ENCODE measurements at regions not wholly inside any gene's neighbourhood (a gene's known extent, or its start where the extent isn't known, plus 50 kb on each side); places are given as distances from the start of the nearest gene placed in this dataset.

- Mint-ChIP-seq H3K36me3 (ENCODE audit: insufficient read depth) (no peaks in the 10 kb centered on the region), H3K4me3 (ENCODE audit: low read depth) (no peak overlapping the region), H3K27me3 (peaks cover 9% of the 10 kb centered on the region), H3K27ac (no peak overlapping the region), H3K4me1 (ENCODE audit: low read depth) (no peaks in the 10 kb centered on the region), H3K9me3 (ENCODE audit: low read depth) (peaks cover 8% of the 10 kb centered on the region)
- TF ChIP-seq, protein P1, sequence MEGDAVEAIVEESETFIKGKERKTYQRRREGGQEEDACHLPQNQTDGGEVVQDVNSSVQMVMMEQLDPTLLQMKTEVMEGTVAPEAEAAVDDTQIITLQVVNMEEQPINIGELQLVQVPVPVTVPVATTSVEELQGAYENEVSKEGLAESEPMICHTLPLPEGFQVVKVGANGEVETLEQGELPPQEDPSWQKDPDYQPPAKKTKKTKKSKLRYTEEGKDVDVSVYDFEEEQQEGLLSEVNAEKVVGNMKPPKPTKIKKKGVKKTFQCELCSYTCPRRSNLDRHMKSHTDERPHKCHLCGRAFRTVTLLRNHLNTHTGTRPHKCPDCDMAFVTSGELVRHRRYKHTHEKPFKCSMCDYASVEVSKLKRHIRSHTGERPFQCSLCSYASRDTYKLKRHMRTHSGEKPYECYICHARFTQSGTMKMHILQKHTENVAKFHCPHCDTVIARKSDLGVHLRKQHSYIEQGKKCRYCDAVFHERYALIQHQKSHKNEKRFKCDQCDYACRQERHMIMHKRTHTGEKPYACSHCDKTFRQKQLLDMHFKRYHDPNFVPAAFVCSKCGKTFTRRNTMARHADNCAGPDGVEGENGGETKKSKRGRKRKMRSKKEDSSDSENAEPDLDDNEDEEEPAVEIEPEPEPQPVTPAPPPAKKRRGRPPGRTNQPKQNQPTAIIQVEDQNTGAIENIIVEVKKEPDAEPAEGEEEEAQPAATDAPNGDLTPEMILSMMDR (IDR thresholded peaks at IDR 0.05; ENCODE audit: unreplicated experiment), result no peak
- DNase-seq (ENCODE audit: low spot score, unreplicated experiment), result no peak
Observed at GRCh38 chr10:44301781-44302355, 83.0 kb downstream of the CXCL12 start.

GRCh38 chr10:44300666-44301649, 83.9 kb downstream of the CXCL12 start:
- H3K36me3 Mint-ChIP-seq (ENCODE audit: insufficient read depth), result no peaks in the 10 kb centered on the region
- no peak overlapping the region for H3K4me3 Mint-ChIP-seq (ENCODE audit: low read depth)

DNA sequence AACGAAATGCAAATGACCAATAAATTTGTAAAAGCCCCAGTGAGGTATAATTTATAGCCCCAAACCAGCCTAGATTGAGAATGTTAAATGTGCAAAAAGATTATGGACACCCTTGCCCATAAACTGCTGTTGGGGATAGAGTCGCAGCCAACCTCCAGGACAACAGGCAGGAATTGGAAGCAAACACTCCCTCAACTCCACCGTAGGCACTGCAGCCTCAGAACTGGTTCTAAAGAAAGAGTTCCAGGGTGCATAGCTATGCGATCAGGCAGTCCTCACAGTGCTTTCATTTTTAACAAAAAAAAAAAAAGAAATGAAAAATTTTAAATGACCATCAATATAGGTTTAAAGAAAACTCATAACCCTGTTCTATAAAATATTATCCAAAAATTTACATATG, 86.2 kb downstream of the CXCL12 start:
- peaks cover 11% of the 10 kb centered on the region for H3K27me3 Mint-ChIP-seq
- H3K36me3 Mint-ChIP-seq (ENCODE audit: insufficient read depth), result no peaks in the 10 kb centered on the region
- no peak for DNase-seq (ENCODE audit: low spot score, unreplicated experiment)
- no peaks in the 10 kb centered on the region for H3K4me1 Mint-ChIP-seq (ENCODE audit: low read depth)
- no peaks in the 10 kb centered on the region for H3K9me3 Mint-ChIP-seq (ENCODE audit: low read depth)
- no peak overlapping the region for H3K27ac Mint-ChIP-seq
- no peak overlapping the region for H3K4me3 Mint-ChIP-seq (ENCODE audit: low read depth)
- TF ChIP-seq, protein P1 (IDR thresholded peaks at IDR 0.05; ENCODE audit: unreplicated experiment), result no peak

More at GRCh38 chr10:44300666-44301649, 83.9 kb downstream of the CXCL12 start:
- TF ChIP-seq, protein P1 (IDR thresholded peaks at IDR 0.05; ENCODE audit: unreplicated experiment), result no peak
- no peak overlapping the region for H3K27ac Mint-ChIP-seq
- no peaks in the 10 kb centered on the region for H3K4me1 Mint-ChIP-seq (ENCODE audit: low read depth)
- DNase-seq (ENCODE audit: low spot score, unreplicated experiment), result no peak
- peaks cover 11% of the 10 kb centered on the region for H3K27me3 Mint-ChIP-seq
- H3K9me3 Mint-ChIP-seq (ENCODE audit: low read depth), result peaks cover 8% of the 10 kb centered on the region

GRCh38 chr10:44297963-44298362, 86.9 kb downstream of the CXCL12 start:
- no peak overlapping the region for H3K4me3 Mint-ChIP-seq (ENCODE audit: low read depth)

DNA sequence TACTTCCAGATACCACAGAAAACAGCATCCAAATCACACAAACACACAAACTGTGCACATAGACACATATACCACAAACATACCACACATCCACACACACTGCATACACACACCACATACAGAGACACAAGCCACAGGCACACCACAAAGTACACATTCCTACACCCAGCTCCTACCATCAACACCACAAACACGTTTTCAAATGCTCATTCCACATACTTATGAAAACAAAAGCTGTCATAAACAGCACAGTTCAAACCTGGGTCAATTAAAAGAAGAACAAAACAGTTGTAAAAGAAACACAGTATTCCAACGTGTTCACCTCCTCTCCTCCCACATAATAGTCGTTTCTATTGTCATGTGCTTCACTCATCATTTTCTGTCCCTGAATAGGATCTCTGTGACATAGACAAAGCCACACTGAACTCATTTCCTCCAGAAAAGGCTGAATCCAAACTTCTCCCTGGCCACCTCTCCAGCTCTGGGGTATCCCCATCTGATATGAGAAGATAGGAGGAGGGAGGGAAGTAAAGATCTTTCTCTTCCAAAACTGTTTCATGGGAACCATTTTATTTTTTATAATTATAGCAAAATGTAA, 89.2 kb downstream of the CXCL12 start:
- Mint-ChIP-seq H3K27ac (no peak overlapping the region), H3K27me3 (peaks cover 29% of the 10 kb centered on the region), H3K36me3 (ENCODE audit: insufficient read depth) (no peaks in the 10 kb centered on the region), H3K4me1 (ENCODE audit: low read depth) (no peaks in the 10 kb centered on the region), H3K4me3 (ENCODE audit: low read depth) (no peak overlapping the region), H3K9me3 (ENCODE audit: low read depth) (no peaks in the 10 kb centered on the region)
- TF ChIP-seq, protein P1 (IDR thresholded peaks at IDR 0.05; ENCODE audit: unreplicated experiment), result no peak
- no peak for DNase-seq (ENCODE audit: low spot score, unreplicated experiment)

More at GRCh38 chr10:44297963-44298362, 86.9 kb downstream of the CXCL12 start:
- peaks cover 15% of the 10 kb centered on the region for H3K27me3 Mint-ChIP-seq
- no peaks in the 10 kb centered on the region for H3K9me3 Mint-ChIP-seq (ENCODE audit: low read depth)
- no peaks in the 10 kb centered on the region for H3K36me3 Mint-ChIP-seq (ENCODE audit: insufficient read depth)
- H3K27ac Mint-ChIP-seq, result no peak overlapping the region
- no peak for DNase-seq (ENCODE audit: low spot score, unreplicated experiment)
- H3K4me1 Mint-ChIP-seq (ENCODE audit: low read depth), result no peaks in the 10 kb centered on the region
- TF ChIP-seq, protein P1 (IDR thresholded peaks at IDR 0.05; ENCODE audit: unreplicated experiment), result no peak
